ENCODE measurements at regions not wholly inside any gene's neighbourhood (a gene's known extent, or its start where the extent isn't known, plus 50 kb on each side); places are given as distances from the start of the nearest gene placed in this dataset.
A peak's percentile ranks its signal among the peaks of the same experiment; 100 is the strongest.
"Not testable (repeated sequence)": the region's sequence is repeated elsewhere in the genome, so short reads cannot be mapped to it uniquely, and the experiment has no call there.

DNA sequence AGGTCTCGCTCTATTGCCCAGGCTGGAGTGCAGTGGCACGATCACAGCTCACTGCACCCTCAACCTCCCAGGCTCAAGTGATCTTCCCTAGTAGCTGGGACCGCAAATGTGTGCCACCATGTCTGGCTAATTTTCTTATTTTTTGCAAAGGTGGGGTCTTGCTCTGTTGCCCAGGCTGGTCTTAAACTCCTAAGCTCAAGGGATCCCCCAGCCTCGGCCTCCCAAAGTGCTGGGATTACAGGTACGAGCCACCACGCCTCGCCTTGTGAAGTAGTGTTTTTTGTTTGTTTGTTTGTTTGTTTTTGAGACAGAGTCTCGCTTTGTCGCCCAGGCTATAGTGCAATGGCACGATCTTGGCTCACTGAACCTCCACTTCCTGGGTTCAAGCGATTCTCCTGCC, 125.5 kb downstream of the HAUS1 start:
- not testable (repeated sequence) for DNase-seq

DNA sequence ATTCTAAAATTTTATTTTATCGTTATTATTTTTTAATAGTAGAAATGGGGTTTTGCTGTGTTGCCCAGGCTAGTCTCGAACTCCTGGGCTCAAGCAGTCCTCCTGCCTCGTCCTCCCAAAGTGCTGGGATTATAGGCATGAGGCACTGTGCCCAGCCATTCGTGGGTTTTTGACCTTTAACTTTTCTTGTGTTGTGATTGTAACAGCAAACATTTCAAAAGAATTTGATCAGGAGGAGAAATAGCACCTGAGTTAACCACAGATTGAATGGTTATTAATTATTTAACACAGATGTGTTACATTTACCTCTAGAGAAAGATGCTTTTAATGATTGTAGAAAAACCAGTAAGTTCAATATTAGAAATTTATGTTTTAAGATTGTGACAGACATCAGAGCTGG, 132.0 kb downstream of the HAUS1 start:
- DNase-seq = no peak

DNA sequence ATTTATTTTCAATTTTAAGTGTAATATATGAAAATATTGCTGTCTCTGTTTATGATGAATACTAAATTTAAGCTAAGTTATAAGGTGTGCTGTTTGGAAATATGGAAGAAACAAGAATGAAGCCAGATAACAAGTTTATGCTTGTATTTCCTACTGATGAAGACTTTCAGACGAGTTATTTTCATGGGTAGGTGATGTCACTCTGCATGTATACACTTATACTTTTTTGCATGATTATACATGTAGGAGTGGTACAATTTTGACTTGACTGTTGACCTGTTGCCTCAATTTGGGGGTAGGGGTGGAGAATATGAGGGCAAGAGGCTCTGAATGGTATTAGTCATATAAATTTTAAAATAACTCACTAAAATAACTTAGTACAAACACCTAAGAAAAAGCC, 133.7 kb downstream of the HAUS1 start:
- DNase-seq = no peak

DNA sequence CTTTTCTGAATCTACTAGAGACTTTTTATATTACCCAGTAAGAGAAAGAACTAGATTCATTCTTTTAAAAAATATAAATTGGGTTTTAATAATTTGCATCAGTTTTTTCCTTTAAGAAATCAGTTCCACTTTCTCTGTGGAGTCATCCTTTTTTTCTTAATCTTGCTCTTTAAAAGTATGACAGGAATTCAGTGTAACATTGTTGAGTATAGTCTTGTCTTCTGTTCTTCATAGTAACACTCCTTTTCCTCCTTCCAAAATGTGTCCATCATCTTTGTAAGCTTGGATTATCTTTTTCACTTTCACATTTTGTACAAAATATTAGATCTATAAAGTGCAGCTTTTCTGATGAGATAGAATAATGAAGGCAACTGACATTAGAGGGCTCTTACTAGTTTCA, 135.4 kb downstream of the HAUS1 start:
- no peak for DNase-seq

DNA sequence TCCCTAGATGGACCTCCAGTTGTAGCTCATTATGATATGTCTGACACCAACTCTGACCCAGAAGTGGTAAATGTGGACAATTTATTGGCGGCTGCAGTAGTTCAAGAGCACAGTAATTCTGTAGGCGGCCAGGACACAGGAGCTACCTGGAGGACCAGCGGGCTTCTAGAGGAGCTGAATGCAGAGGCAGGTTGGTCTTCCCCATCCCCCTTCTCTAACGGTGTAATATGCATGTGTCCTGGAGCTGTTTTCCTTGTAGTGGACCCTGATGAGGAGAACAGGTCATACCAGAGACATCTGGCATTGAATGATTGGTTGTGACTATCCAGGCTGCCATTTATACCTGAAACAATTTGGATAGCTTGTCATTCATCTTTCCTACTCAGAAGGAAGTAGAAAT, 135.8 kb downstream of the HAUS1 start:
- no peak for DNase-seq

DNA sequence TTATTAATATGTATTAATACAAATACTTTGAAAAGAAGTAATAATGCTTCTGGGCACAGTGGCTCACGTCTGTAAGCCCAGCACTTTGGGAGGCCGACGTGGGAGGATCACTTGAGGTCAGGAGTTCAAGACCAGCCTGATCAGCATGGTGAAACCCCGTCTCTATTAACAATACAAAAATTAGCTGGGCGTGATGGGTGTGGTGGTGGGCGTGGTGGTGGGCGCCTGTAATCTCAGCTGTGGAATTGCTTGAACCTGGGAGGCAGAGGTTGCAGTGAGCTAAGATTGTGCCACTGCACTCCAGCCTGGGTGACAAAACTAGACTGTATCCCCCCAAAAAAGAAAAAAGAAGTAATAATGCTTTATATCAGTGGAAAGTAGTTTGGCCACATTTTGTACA, 137.2 kb downstream of the HAUS1 start:
- DNase-seq = not testable (repeated sequence)

DNA sequence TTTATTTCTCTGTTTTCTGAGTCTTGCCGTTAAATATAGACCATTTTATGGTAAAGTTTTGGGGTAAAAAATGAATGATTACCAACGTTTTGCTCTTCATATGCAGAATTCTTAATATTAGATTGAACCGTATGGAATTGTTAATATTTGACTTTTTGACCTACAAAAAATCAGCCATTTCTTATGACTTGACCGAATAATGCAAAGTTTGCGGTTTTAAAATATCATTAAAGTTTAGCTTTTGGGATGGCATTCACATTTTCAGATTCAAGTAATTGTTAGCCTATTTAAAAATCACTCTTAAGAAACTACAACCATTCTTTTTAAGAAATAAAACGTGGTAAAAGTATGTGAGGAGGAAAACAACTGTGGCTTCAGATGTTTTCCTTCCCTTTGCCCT, 138.0 kb downstream of the HAUS1 start:
- DNase-seq = no peak

DNA sequence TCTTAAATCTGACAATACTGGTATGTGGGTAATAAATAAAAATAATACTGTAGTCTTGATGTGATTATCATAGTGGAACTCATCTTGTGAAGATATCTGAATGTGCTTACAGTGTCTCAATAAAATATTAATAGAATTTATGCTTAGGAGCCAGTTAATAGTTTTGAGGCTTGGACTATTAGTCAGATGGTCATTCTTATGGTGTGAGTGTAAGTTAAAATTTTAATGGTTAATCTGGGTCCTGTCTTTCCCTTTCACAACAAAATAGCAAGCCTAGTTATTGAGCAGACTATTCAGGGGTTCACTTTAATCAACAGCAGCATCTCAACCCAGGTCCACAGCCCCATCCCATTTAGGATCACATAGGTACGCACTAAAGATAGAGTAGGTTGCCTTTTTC, 138.9 kb downstream of the HAUS1 start:
- DNase-seq = no peak

DNA sequence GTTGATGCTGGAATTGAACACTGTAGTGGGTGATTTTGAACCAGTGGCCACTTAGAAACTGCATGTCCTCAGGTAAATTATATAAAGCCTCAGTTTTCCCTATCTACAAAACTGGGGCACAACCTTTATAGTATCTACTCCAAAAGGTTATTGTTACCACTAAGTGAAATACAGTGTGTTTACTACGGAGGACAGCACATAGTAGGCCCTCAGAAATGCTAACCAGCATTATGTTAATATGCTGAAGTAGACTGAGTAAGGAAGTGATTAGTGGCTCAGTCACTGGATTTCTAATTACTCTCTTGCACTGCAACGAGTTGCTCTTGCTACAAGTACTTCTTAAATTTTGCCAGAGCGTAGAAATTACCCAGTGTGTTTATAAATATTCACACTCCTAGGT, 139.5 kb downstream of the HAUS1 start:
- no peak for DNase-seq

DNA sequence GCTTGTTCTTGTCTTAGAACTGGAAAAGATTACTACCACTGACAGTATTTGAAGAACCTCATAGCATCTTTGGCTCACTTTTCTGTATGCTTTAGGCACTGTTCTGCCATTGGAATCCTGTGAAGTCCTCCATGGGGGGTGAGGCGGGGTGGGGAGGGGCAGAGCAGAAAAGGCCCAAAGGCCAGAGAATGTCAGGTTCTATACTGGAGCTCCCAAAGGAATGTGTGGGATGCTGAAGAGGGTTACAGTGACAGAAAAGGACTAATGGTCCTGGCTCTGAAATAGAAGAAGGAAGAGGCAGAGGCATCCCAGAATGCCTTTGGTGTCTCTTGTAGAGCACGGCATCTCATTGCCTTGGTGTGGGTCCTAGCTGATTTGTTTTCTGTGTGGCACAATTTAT, 141.9 kb downstream of the HAUS1 start:
- DNase-seq = no peak

DNA sequence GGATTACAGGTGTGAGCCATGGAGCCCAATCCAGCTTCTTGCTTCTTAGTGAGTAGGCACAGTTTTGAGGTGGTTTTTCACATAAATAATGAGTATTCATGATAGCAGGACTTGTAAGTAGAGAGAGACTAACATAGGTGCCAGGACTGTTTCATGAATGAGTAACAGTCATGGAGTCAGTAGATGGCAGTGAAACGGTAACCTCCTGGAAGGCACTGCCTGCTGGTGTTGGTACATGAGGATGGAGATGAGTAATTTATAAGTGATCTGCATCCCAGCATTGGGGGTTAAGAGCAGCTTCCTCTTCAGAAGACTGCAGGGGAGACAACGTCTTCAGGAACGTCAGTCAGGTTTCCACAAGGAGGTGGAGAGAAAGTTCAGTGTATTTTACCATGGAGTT, 143.8 kb downstream of the HAUS1 start:
- no peak for DNase-seq

DNA sequence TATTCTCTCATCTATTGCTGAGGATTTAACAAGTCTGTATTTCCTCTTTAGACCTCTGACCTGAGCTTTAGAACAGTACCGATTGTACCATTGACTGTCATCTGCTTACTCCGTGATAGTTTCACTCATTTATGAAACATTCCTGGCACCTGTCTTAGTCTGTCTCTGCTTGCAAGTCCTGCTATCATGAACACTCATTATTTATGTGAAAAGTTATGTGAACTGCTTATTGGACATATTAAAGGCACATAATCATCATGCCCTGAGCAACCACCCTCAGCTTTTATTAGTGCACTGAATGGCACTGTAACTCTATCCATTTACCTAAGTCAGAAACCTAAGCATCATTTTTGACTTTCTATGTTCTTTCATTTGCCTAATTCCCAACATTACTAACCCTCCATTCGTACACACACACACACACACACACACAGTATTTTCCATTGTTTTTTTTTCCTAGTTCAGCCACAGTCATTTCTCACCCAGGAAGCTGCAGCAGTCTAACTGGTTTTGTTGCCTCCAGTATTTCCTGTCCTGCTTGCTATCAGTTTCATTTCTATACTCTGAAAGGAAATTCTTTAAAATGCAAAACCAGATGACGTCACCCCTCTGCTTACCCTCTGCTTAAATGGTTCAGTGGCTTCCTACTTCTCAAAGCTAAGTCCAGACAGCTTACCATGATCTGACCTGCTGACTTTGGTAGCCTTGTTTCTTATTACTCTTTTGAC, 146.1 kb downstream of the HAUS1 start:
- peak; percentile 81 to 94 for DNase-seq

DNA sequence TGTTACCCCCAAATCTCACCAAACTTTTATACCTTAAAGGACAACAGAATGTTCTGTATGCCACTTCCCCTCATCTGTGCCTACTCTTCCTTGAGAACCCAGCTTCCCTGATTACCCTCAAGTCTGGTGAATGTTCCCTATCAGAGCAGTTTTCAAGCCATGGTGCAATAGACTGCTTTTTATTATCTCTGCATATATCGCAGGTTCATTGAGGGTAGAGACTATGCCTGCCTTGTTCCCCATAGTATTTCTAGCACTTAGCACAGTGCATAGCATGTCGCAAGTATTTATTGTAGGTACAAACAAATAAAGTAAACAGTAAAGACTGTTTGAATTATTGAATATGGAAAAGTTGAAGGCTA, 146.6 kb downstream of the HAUS1 start:
- DNase-seq = no peak

DNA sequence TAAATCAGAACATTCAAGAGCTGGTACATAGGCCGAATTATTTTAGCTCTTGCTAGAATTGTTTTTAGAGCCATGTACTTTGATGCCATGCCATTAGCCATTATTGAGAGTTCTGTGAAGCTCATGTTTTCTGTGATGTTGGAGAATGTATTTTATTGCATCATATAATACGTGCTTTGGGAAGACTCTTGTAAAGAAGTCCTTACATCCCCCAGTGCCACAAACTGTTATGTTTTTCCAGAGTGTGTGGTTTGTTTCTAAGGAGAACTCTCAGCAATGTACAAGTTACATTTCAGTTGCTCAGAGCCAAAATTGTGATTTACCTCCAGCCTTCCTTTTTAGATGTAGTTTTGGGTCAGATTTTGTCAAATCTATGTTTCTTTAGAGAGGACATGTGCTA, 148.6 kb downstream of the HAUS1 start:
- no peak for DNase-seq

DNA sequence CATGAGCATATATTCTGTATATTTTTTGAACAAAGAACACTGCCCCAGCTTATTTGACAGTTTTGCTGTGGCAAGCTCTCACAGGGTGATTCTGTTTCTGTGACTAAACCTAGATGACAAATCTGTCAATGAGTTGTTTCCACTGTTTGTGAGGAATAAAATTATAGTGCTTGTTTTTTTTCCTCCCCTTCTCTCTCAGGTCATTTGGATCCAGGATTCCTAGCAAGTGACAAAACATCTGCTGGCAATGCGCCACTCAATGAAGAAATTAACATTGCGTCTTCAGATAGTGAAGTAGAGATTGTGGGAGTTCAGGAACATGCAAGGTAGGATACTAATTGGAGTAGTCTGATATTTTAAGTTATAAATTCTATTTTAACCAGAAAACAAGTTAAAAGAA, 149.3 kb downstream of the HAUS1 start:
- DNase-seq = no peak

DNA sequence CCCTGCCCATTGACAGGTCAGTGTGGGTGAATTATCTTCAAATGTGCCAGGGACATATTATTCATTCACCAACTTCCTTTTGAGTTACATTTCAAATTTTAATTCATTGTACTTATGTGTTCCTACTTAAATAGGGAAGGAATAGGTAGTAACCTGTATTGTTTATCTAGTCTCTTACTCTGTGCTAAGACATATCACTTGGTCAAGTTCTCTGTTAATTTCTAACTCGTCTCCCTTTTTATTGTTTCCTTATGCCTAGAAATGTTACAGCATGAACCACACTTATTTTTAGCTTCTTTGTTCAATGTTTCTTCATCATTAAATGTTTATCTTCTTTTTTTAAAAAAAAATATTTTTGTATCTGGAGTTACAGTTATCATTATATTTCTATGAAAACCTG, 151.9 kb downstream of the HAUS1 start:
- DNase-seq = no peak

DNA sequence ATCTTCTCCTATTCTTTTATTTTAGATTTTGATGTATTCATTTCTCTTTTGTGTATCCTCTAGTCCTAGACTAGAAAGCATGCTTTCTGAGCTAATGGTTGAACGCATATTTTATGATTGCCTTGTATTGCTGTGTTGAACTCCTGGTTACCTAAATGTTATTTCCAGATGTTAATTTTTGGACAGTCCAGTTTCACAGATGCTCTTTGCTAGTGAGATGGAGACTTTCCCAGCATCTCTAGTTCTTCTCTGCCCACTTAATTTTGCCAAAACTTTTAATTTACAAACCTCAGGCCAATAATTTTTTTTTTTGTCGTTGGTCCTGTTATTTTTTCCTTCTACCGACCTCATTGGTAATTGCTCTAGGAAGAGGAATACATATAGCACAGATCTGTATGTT, 153.2 kb downstream of the HAUS1 start:
- DNase-seq = no peak

DNA sequence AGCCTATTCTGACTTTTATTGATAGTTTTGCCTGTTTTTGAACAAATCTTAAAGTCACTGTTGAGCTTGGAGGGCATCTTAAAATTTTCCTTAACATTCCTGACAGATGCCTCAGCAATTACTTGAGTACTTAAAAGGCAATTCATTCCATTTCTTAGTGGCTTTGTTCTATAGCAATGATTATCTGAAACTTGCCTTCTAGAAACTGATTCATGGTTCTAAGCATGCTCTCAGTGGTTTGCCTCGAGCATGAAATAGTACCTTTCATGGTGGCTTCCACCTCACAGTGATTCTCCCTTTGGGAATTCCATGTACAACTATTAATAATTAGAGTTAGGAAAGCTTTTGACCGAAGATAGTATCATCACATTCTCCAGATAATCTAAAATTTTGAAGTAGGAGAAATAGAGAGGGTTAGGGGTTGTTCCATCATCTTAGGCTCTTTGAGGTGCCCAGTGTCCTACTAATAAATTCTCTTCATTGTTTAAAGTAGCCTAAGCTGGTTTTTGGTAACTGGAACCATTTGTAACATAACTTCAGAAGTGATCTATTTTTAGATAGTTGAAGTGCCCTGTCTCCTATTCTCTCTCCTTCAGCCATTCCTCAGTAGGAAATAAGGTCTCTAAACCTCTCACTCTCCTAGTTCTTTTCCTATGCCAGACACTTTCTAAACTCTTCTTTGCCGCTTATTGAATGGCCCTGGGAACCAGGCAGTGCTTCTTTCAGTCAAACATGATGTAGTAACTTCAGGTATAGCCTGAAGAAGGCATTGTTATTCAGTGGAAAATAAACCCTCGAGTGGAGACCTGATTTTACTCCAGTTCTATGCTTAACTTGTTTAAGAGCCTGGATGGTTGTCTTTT, 156.1 kb downstream of the HAUS1 start:
- DNase-seq = no peak

DNA sequence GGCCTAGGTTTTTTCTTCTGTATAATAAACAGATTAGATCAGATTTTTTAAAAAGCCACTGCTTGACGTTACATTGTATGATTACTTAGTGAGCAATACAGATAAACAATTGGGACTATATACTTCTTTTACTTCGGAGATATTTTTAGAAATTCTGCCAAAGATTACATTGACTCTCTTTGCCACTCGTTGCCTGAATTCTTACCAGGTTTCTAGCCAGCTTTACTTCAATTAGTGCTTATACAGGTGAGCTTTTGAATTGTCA, 156.6 kb downstream of the HAUS1 start:
- no peak for DNase-seq

DNA sequence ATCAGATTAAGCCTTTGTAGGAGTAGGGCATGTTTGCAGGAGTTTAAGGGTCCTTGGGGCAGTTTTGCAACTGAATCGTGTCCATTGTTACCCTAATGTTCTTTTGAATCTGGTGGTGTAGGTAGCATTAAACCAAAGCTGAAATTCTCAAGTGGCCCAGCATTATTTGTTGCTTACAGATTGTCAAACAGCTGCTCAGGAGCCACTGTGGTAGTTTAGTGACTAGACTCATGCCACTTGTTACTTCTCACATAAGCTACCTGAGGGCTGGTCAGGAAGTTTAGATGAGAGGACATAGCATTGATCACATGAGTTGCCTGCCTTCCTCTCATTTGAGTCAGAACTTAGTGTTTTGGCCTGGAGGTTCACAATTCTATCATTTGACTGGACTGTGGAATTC, 157.6 kb downstream of the HAUS1 start:
- DNase-seq = no peak

DNA sequence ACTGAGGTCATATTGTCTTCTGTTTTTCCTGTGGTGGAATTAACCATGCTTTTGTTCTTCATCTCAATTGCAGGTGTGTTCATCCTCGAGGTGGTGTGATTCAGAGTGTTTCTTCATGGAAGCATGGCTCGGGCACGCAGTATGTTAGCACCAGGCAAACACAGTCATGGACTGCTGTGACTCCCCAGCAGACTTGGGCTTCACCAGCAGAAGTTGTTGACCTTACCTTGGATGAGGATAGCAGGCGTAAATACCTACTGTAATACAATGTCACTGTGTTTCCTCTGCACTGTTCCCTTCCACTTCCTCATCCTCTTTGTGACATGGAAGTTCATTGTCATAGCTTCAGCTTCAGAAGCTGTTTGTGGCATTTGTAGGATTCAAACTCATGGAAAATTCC, 158.7 kb downstream of the HAUS1 start:
- DNase-seq = no peak

DNA sequence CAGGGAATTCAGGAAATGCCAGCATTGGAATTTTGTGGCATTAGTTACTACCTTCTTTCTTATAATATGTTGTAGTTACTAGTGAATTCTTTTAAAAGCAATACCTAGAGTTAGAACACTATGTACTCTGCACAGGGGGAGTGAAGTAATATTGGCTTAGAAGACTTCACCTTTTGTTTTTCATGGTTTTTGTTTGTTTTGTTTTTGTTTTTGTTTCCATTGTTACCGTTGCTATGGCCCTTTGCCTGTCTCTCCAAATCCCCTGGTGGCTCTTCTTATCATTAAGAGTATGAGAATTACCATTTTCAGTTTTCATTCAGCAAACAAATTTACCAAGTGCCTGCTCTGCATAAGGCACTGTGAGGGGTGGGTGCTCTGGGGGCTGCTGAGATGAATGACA, 160.1 kb downstream of the HAUS1 start:
- DNase-seq = peak in 1 of 2 donors; percentile 55

DNA sequence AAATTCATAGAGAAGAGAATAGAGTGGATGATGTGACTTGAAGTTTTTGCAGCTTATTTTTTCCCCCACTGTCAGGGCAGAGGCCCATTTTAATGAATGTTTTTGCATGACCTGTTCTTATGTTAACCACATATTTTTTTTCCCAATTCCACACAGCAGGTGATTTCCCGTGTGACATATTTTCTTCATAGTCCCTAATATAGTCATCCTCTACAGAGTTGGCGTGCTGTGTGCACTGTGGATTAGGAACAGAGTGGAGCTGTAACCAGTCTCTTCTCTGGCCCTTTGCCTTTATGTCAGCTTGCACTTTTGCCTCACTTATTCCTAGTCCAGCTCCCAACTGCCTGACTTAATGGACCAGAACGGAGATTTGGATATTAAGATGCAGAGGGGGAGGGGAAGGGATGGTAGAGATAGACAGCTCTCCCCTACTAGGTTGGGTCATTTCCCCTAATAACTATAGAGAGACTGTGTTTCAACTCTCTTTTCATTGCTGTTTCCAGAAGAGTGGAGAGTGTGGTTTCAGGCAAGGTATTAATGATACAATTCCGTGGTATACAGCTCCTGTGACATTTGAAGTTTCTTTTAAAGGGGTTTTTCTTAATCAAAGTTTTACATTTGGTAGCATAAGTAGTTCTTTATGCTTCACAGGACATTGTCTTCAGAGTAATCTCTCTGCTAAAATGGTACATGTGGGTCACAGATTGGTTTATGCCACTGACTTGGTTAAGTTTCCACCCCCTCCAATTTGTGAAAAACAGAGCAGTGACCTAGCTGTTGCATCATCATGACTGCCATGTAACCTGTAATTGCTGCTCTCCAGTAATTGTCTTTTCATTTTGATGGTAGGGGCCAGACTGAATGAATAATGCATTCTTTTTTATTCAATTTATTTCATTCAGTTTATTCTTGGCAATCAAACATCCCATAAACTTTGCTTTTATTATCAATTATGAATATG, 161.3 kb downstream of the HAUS1 start:
- DNase-seq = no peak

DNA sequence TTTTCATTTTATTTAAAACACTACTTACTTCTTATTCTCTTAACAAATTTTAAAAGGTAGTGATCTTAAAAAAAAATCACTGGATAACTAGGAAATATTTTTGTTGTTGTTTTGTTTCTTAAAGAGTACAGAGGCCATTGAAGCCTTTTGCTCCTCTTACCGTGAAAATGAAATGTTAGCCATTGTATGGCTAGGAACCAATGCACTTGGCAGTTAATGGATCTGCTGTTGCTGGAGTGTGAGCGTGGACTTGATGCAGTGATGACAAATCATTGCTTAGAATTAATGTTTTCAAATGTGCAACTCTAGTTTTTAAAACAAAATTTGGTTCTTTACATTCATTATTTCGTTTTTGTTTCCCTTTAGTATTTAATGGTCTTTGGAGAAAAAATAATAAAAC, 162.3 kb downstream of the HAUS1 start:
- DNase-seq = no peak

Data from CD4-positive, alpha-beta T cell treated with Interferon alpha-2 for 1 hour (primary cell).